ENCODE measurements at regions not wholly inside any gene's neighbourhood (a gene's known extent, or its start where the extent isn't known, plus 50 kb on each side); places are given as distances from the start of the nearest gene placed in this dataset.

- no peaks in the 10 kb centered on the region for H3K36me3 ChIP-seq
- DNase-seq = no peak
- intact Hi-C loops (cut with DNase I) = loop anchor here in 1 of 4 donors (10.0 kb wide), 1 partner anchor 1125 kb away; no protein-coding TSS in a partner anchor
- H3K4me1 ChIP-seq (ENCODE audit: insufficient read depth) = peaks cover 2% of the 10 kb centered on the region
- H3K27ac ChIP-seq = no peak overlapping the region
- no peaks in the 10 kb centered on the region for H3K9me3 ChIP-seq
- no peak for TF ChIP-seq EP300 (IDR thresholded peaks at IDR 0.05)
- no peak for TF ChIP-seq POLR2A (IDR thresholded peaks at IDR 0.05)
- TF ChIP-seq CTCF (IDR thresholded peaks at IDR 0.05) = no peak
- 73 to 89% (median 80%) methylated on average over 1 of the region's 1 CpG for WGBS, 3 donors
- no peaks in the 10 kb centered on the region for H3K27me3 ChIP-seq
- H3K4me3 ChIP-seq = no peak overlapping the region
Observed at GRCh38 chr2:145329971-145330370, 810.1 kb upstream of the ZEB2 start.

- Histone ChIP-seq H3K9me3 (no peaks in the 10 kb centered on the region), H3K4me3 (no peak overlapping the region), H3K27me3 (no peaks in the 10 kb centered on the region), H3K27ac (no peak overlapping the region), H3K36me3 (no peaks in the 10 kb centered on the region), H3K4me1 (ENCODE audit: insufficient read depth) (peaks cover 2% of the 10 kb centered on the region)
- no peak for DNase-seq
- 80 to 85% (median 84%) methylated on average over 4 of the region's 4 CpGs for WGBS, 3 donors
- intact Hi-C loops (cut with DNase I) = loop anchor here in 1 of 4 donors (10.0 kb wide), 1 partner anchor 1121 kb away; no protein-coding TSS in a partner anchor
- TF ChIP-seq CTCF (IDR thresholded peaks at IDR 0.05) (no peak), EP300 (IDR thresholded peaks at IDR 0.05) (no peak), POLR2A (IDR thresholded peaks at IDR 0.05) (no peak)
Observed at GRCh38 chr2:145325485-145325884, 805.6 kb upstream of the ZEB2 start.

- Histone ChIP-seq H3K4me3 (no peak overlapping the region), H3K4me1 (ENCODE audit: insufficient read depth) (peaks cover 2% of the 10 kb centered on the region), H3K27ac (no peak overlapping the region), H3K9me3 (no peaks in the 10 kb centered on the region), H3K27me3 (no peaks in the 10 kb centered on the region), H3K36me3 (no peaks in the 10 kb centered on the region)
- WGBS, 3 donors = 88 to 98% (median 96%) methylated on average over 1 of the region's 1 CpG
- TF ChIP-seq EP300 (IDR thresholded peaks at IDR 0.05) = no peak
- DNase-seq = no peak
- intact Hi-C loops (cut with DNase I) = loop anchor here in 2 of 4 donors (5.0 to 10.0 kb wide), 2 partner anchors 138 to 1120 kb away; no protein-coding TSS in a partner anchor
Observed at GRCh38 chr2:145324748-145325147, 804.8 kb upstream of the ZEB2 start.

- H3K27ac ChIP-seq = no peak overlapping the region
- DNase-seq = no peak
- no peaks in the 10 kb centered on the region for H3K36me3 ChIP-seq
- no peak overlapping the region for H3K4me3 ChIP-seq
- no peaks in the 10 kb centered on the region for H3K27me3 ChIP-seq
- H3K9me3 ChIP-seq = no peaks in the 10 kb centered on the region
- TF ChIP-seq POLR2A (IDR thresholded peaks at IDR 0.05) (no peak), CTCF (IDR thresholded peaks at IDR 0.05) (no peak), EP300 (IDR thresholded peaks at IDR 0.05) (no peak)
- intact Hi-C loops (cut with DNase I) = loop anchor here in 2 of 4 donors (5.0 to 10.0 kb wide), 2 partner anchors 139 to 1119 kb away; no protein-coding TSS in a partner anchor
- WGBS, 3 donors = 78 to 91% (median 83%) methylated on average over 2 of the region's 2 CpGs
- peaks cover 2% of the 10 kb centered on the region for H3K4me1 ChIP-seq (ENCODE audit: insufficient read depth)
Observed at GRCh38 chr2:145323512-145323911, 803.6 kb upstream of the ZEB2 start.

- H3K36me3 ChIP-seq = no peaks in the 10 kb centered on the region
- H3K27ac ChIP-seq = no peak overlapping the region
- no peaks in the 10 kb centered on the region for H3K4me1 ChIP-seq (ENCODE audit: insufficient read depth)
- DNase-seq = no peak
- TF ChIP-seq POLR2A (IDR thresholded peaks at IDR 0.05) (no peak), CTCF (IDR thresholded peaks at IDR 0.05) (no peak), EP300 (IDR thresholded peaks at IDR 0.05) (no peak)
- no peak overlapping the region for H3K4me3 ChIP-seq
- intact Hi-C loops (cut with DNase I) = loop anchor here in 2 of 4 donors (5.0 to 10.0 kb wide), 2 partner anchors 141 to 1117 kb away; no protein-coding TSS in a partner anchor
- no peaks in the 10 kb centered on the region for H3K9me3 ChIP-seq
- no peaks in the 10 kb centered on the region for H3K27me3 ChIP-seq
- 74 to 87% (median 86%) methylated on average over 2 of the region's 2 CpGs for WGBS, 3 donors
Observed at GRCh38 chr2:145321344-145321743, 801.4 kb upstream of the ZEB2 start.
